Body of pancreas (tissue), 4 donors: ENCODE measurements at regions not wholly inside any gene's neighbourhood (a gene's known extent, or its start where the extent isn't known, plus 50 kb on each side); places are given as distances from the start of the nearest gene placed in this dataset.

Experiments used
- ATAC-seq: fragments of 150-250 bp; one replicate; pipeline ENCODE4 v1.9.1; 2016
- DNase-seq, 4 donors: peaks; one replicate each; pipeline ENCODE4 v3.0.0-alpha.2; 2019
- H3K27ac ChIP-seq, 4 donors: fragments of 200-600 bp; sonication (generic); 1 replicate in 3 of 4; 2 replicates in 1 of 4; pipeline versions ENCODE4 v1.5.1 to v1.6.1; 2016 to 2019; ENCODE audit warnings: mild to moderate bottlenecking in 1 of 4, mixed read lengths in 1 of 4, moderate library complexity in 1 of 4
- H3K27me3 ChIP-seq, 2 donors: fragments of 200-600 bp; sonication (generic); one replicate each; pipeline ENCODE4 v1.6.0; 2016; ENCODE audit warnings: mild to moderate bottlenecking in 1 of 2
- H3K36me3 ChIP-seq, 2 donors: fragments of 200-600 bp; sonication (generic); replicated peaks in 1 of 2; 2 replicates each; pipeline ENCODE4 v1.5.1; 2016; ENCODE audit warnings: low read depth in 2 of 2; ENCODE audit not compliant: insufficient read depth in 1 of 2
- H3K4me1 ChIP-seq: fragments of 200-600 bp; sonication (generic); one replicate; pipeline ENCODE4 v1.6.0; 2016
- H3K4me3 ChIP-seq, 2 donors: fragments of 200-600 bp; sonication (generic); 1 replicate in 1 of 2; 2 replicates in 1 of 2; pipeline ENCODE4 v1.5.1; 2016 to 2019
- H3K9me3 ChIP-seq, 3 donors: fragments of 200-600 bp; sonication (generic); 1 replicate in 2 of 3; 2 replicates in 1 of 3; pipeline ENCODE4 v1.5.1; 2016
- POLR2A ChIP-seq, 3 donors: fragments of 450-650 bp; IDR thresholded peaks; one replicate each; pipeline ENCODE4 v1.6.1; 2016; ENCODE audit warnings: antibody characterized with exemption in 3 of 3, mild to moderate bottlenecking in 2 of 3
- WGBS, 2 donors: methylation state at CpG; one replicate each; pipeline ENCODE4 v1.1.5; 2017; 5-methylcytosine and 5-hydroxymethylcytosine counted together
- intact Hi-C: fragments of 100-400 bp; cut with DNase I; formaldehyde crosslinking; loops from one replicate; pipeline ENCODE4 v1.15.1; 2023
- TF ChIP-seq, protein P1 (sequence below), 7 experiments: fragments of 450-650 bp in 4 of 7; fragments of 200-600 bp in 3 of 7; sonication (generic) in 3 of 7; IDR thresholded peaks; one replicate each; pipeline ENCODE4 v1.5.1; 2016 to 2019; ENCODE audit warnings: antibody characterized with exemption in 7 of 7

- intact Hi-C loops, result no loop called here
- H3K4me3 ChIP-seq, result no peak overlapping the region
- H3K27ac ChIP-seq, result peak overlapping the region in 1 of 4 donors; percentile 57
- ATAC-seq, result peak; percentile 4
- H3K27me3 ChIP-seq, result no peaks in the 10 kb centered on the region
- 6 to 30% methylated on average over 3 of the region's 3 CpGs for WGBS, 2 donors
- DNase-seq, result no peak
- TF ChIP-seq POLR2A (IDR thresholded peaks at IDR 0.05), result no peak
- TF ChIP-seq, protein P1, sequence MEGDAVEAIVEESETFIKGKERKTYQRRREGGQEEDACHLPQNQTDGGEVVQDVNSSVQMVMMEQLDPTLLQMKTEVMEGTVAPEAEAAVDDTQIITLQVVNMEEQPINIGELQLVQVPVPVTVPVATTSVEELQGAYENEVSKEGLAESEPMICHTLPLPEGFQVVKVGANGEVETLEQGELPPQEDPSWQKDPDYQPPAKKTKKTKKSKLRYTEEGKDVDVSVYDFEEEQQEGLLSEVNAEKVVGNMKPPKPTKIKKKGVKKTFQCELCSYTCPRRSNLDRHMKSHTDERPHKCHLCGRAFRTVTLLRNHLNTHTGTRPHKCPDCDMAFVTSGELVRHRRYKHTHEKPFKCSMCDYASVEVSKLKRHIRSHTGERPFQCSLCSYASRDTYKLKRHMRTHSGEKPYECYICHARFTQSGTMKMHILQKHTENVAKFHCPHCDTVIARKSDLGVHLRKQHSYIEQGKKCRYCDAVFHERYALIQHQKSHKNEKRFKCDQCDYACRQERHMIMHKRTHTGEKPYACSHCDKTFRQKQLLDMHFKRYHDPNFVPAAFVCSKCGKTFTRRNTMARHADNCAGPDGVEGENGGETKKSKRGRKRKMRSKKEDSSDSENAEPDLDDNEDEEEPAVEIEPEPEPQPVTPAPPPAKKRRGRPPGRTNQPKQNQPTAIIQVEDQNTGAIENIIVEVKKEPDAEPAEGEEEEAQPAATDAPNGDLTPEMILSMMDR (IDR thresholded peaks at IDR 0.05), result no peak
- H3K4me1 ChIP-seq, result peaks cover 11% of the 10 kb centered on the region
- no peaks in the 10 kb centered on the region for H3K36me3 ChIP-seq
- no peaks in the 10 kb centered on the region for H3K9me3 ChIP-seq
Observed at GRCh38 chr4:81555489-81555888, 83.8 kb upstream of the RASGEF1B start.

- no peaks in the 10 kb centered on the region for H3K9me3 ChIP-seq
- no peak overlapping the region for H3K4me3 ChIP-seq
- 50 to 76% methylated on average over 1 of the region's 1 CpG for WGBS, 2 donors
- intact Hi-C loops, result no loop called here
- no peaks in the 10 kb centered on the region for H3K27me3 ChIP-seq
- TF ChIP-seq, protein P1 (IDR thresholded peaks at IDR 0.05), result no peak
- TF ChIP-seq POLR2A (IDR thresholded peaks at IDR 0.05), result no peak
- ATAC-seq, result no peak
- peaks cover 17% of the 10 kb centered on the region for H3K4me1 ChIP-seq
- no peak overlapping the region for H3K27ac ChIP-seq
- no peak for DNase-seq
- no peaks in the 10 kb centered on the region for H3K36me3 ChIP-seq
Observed at GRCh38 chr4:81552086-81552485, 80.4 kb upstream of the RASGEF1B start.

DNA sequence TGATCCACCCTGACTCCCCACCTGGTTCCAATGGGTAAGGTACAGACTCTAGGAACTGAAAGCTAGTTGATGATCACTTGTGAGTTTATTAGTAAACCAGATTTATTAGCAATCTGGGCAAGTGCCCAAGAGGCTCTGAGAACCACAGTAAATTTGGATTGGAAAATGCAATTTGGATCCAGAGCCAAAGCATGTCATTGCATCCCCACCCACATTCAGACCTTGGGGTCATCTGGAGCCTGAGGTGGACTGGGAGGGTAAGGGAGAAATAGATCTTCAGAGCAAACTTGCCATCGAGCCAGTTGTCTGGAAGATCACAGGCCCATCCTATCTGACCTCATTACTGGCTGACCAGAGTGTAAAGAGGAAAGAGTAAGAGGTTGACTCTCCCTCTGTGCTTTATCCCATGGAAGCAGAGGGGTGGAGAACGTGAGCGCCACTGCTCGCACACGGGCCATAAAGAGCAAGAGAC lies 78.7 kb upstream of the RASGEF1B start:
- no peaks in the 10 kb centered on the region for H3K36me3 ChIP-seq
- peaks cover 17% of the 10 kb centered on the region for H3K4me1 ChIP-seq
- H3K27me3 ChIP-seq, result no peaks in the 10 kb centered on the region
- TF ChIP-seq, protein P1 (IDR thresholded peaks at IDR 0.05), result no peak
- TF ChIP-seq POLR2A (IDR thresholded peaks at IDR 0.05), result no peak
- H3K4me3 ChIP-seq, result no peak overlapping the region
- intact Hi-C loops, result no loop called here
- DNase-seq (peak in 2 of 4 donors; percentile 11 to 16), ATAC-seq (peak; percentile 45)
- WGBS, 2 donors, result 53 to 72% methylated on average over 5 of the region's 5 CpGs
- H3K9me3 ChIP-seq, result no peaks in the 10 kb centered on the region
- no peak overlapping the region for H3K27ac ChIP-seq

DNA sequence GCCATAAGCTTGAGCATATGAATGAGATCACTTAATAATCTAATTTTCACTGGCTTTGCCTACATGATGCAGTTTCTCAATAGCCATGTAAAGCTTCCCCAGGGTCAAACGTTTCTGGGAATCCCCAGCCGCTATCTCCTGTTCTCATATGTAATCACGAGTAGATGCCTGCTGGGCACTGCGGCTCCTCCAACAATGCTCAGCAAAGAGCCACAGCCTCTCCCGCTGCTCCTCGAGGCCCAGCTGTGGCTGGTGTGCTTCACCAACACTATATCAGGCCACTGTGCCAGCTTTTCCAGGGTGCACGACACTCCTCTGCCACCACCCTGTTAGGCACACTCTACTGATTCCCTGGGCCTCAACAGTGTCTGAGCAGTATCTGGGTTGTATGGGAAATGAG lies 78.3 kb upstream of the RASGEF1B start:
- intact Hi-C loops, result no loop called here
- ATAC-seq (no peak), DNase-seq (no peak)
- H3K36me3 ChIP-seq, result no peaks in the 10 kb centered on the region
- H3K9me3 ChIP-seq, result no peaks in the 10 kb centered on the region
- 51 to 56% methylated on average over 6 to 7 of the region's 7 CpGs for WGBS, 2 donors
- H3K4me1 ChIP-seq, result peaks cover 17% of the 10 kb centered on the region
- no peaks in the 10 kb centered on the region for H3K27me3 ChIP-seq
- no peak overlapping the region for H3K27ac ChIP-seq
- H3K4me3 ChIP-seq, result no peak overlapping the region
- TF ChIP-seq, protein P1 (IDR thresholded peaks at IDR 0.05), result no peak
- TF ChIP-seq POLR2A (IDR thresholded peaks at IDR 0.05), result no peak

- Histone ChIP-seq H3K4me1 (peaks cover 17% of the 10 kb centered on the region), H3K36me3 (no peaks in the 10 kb centered on the region), H3K4me3 (no peak overlapping the region), H3K27me3 (no peaks in the 10 kb centered on the region), H3K9me3 (no peaks in the 10 kb centered on the region), H3K27ac (no peak overlapping the region)
- intact Hi-C loops, result no loop called here
- DNase-seq (no peak), ATAC-seq (no peak)
- 53 to 63% methylated on average over 2 of the region's 2 CpGs for WGBS, 2 donors
- no peak for TF ChIP-seq POLR2A (IDR thresholded peaks at IDR 0.05)
- TF ChIP-seq, protein P1 (IDR thresholded peaks at IDR 0.05), result no peak
Observed at GRCh38 chr4:81546777-81547176, 75.1 kb upstream of the RASGEF1B start.
